ENCODE measurements at regions not wholly inside any gene's neighbourhood (a gene's known extent, or its start where the extent isn't known, plus 50 kb on each side); places are given as distances from the start of the nearest gene placed in this dataset.

DNA sequence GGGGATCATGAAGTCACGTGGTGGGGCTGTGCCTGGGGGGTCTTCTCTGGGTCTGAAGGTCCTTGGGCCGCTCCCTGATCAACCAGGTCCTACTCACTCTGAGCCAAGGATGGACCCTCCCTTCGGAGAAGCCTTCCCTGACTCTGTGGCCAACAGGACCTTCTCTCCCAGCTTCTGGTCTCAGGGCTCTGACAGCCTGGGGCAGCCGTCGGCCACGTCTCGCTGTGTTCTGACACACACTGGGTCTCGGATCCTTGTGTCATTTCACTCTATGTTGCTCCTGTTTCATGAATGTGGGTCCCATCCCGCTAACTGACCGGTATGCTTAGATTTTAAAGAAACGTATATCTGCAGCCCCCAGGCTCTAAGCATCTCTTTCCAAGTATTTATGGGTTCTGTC is 256.1 kb downstream of the ENGASE start:
- no peak for DNase-seq (ENCODE audit: extremely low spot score)
- ChIA-PET CTCF (no interaction called here), POLR2A (no interaction called here)
- TF ChIP-seq FOXM1 (IDR thresholded peaks at IDR 0.05; ENCODE audit: borderline replicate concordance) (no peak), ZNF384 (IDR thresholded peaks at IDR 0.05) (no peak), BHLHE40 (IDR thresholded peaks at IDR 0.05; ENCODE audit: borderline replicate concordance) (no peak), FOXK2 (IDR thresholded peaks at IDR 0.05) (no peak), HDGF (IDR thresholded peaks at IDR 0.05; ENCODE audit: borderline replicate concordance) (no peak), ARNT (IDR thresholded peaks at IDR 0.05) (no peak)

DNA sequence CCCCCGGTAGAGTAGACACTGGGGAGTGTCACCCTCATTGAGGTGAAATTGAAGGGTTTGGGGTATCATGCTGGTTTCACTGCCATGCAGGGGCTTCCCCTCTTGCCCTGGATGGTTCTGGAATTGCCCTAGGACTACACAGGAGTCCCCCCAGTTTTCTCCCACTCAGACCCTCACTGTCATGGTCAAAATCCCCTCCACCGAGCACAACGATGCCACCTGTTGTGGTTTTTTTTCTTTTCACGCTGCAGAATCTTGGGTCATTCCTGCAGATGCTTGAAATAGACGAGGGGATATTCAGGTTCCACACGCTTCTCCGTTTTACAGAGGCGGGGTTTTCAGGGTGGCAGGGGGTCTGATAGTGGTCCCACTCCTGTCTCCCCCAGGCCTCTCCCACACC is 255.6 kb downstream of the ENGASE start:
- no peak for TF ChIP-seq L3MBTL2 (conservative IDR thresholded peaks at IDR 0.05)
- no peak for TF ChIP-seq TARDBP (IDR thresholded peaks at IDR 0.05)
- TF ChIP-seq SP1 (IDR thresholded peaks at IDR 0.05), result no peak
- TF ChIP-seq FOXM1 (IDR thresholded peaks at IDR 0.05; ENCODE audit: borderline replicate concordance), result no peak
- no peak for TF ChIP-seq LEF1 (IDR thresholded peaks at IDR 0.05; ENCODE audit: borderline replicate concordance)
- TF ChIP-seq ARNT (IDR thresholded peaks at IDR 0.05), result no peak
- TF ChIP-seq ZNF384 (IDR thresholded peaks at IDR 0.05), result no peak
- TF ChIP-seq SUZ12 (IDR thresholded peaks at IDR 0.05), result no peak
- no peak for TF ChIP-seq FOXA1 (IDR thresholded peaks at IDR 0.05)
- TF ChIP-seq ELF4 (IDR thresholded peaks at IDR 0.05), result no peak
- no peak for TF ChIP-seq CTBP1 (IDR thresholded peaks at IDR 0.05; ENCODE audit: borderline replicate concordance)
- no peak for TF ChIP-seq BHLHE40 (IDR thresholded peaks at IDR 0.05; ENCODE audit: borderline replicate concordance)
- TF ChIP-seq FOXK2 (IDR thresholded peaks at IDR 0.05), result no peak
- TF ChIP-seq, protein P1, sequence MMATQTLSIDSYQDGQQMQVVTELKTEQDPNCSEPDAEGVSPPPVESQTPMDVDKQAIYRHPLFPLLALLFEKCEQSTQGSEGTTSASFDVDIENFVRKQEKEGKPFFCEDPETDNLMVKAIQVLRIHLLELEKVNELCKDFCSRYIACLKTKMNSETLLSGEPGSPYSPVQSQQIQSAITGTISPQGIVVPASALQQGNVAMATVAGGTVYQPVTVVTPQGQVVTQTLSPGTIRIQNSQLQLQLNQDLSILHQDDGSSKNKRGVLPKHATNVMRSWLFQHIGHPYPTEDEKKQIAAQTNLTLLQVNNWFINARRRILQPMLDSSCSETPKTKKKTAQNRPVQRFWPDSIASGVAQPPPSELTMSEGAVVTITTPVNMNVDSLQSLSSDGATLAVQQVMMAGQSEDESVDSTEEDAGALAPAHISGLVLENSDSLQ (IDR thresholded peaks at IDR 0.05), result no peak
- no peak for TF ChIP-seq HDGF (IDR thresholded peaks at IDR 0.05; ENCODE audit: borderline replicate concordance)
- TF ChIP-seq NFRKB (IDR thresholded peaks at IDR 0.05), result no peak
- CTCF ChIA-PET, result no interaction called here
- POLR2A ChIA-PET, result no interaction called here
- DNase-seq (ENCODE audit: extremely low spot score), result no peak

DNA sequence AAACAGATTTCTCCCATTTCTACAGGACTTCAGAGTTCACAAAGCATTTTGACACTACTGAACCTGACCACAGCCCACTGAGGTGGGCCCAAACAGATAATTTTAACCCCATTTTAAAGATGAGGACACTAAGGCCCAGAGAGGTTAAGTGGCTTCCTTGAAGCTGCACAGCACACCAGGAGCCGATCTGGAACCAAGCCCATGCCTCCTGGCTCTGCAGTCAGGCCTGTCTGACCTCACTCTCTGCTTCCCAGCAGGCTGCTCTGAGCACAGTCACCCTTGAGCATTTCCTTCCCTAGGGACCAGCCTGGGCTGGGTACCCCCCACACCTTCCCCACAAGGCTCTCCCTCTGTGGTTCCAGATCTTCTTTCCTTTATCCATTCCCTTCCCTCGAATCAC is 252.2 kb downstream of the ENGASE start:
- ChIA-PET CTCF (no interaction called here), POLR2A (no interaction called here)
- TF ChIP-seq FOXK2 (IDR thresholded peaks at IDR 0.05) (no peak), BHLHE40 (IDR thresholded peaks at IDR 0.05; ENCODE audit: borderline replicate concordance) (no peak), CTBP1 (IDR thresholded peaks at IDR 0.05; ENCODE audit: borderline replicate concordance) (no peak), NFRKB (IDR thresholded peaks at IDR 0.05) (no peak), SUZ12 (IDR thresholded peaks at IDR 0.05) (no peak), LEF1 (IDR thresholded peaks at IDR 0.05; ENCODE audit: borderline replicate concordance) (no peak), FOXA1 (IDR thresholded peaks at IDR 0.05) (no peak), FOXM1 (IDR thresholded peaks at IDR 0.05; ENCODE audit: borderline replicate concordance) (no peak)
- TF ChIP-seq, protein P1 (IDR thresholded peaks at IDR 0.05), result no peak
- DNase-seq (ENCODE audit: extremely low spot score), result no peak

DNA sequence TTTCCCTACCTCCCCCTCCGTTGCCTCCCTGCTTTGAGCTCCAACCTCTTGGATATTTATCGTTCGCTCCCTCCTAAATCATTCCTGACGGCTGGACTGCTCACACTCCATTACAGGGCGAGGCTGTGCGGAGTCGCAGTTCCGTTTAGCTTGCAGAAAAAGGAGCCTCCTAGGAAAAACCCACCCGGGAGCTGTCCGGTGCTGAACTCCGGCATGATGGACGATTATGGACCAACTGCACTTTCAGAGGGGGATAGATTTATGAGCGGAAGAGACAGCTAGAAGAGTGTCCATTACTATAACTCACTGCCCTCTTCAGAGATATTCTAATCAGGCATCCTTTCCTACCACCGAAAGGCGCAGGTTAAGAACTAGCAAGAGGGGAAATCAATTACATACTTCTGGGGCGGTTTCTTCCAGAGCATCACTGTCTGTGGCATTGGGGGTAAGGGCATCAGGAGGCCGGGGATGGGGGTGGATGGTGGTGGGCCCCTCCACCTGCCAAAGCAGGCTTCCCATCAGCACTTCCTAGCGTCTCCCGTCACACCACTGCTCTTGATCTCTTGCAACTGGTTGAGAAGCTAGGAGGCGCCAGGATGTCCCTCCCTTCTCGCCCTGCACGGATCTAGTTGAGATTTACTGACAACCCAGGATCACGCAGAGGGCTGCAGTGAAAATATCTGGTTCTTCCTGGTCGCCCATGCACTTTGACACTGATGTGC is 251.2 kb downstream of the ENGASE start:
- POLR2A ChIA-PET, result no interaction called here
- CTCF ChIA-PET, result no interaction called here
- TF ChIP-seq, protein P1 (IDR thresholded peaks at IDR 0.05), result no peak; the same call in 1 of the 2 replicates
- peak; percentile 59 for DNase-seq (ENCODE audit: extremely low spot score)

DNA sequence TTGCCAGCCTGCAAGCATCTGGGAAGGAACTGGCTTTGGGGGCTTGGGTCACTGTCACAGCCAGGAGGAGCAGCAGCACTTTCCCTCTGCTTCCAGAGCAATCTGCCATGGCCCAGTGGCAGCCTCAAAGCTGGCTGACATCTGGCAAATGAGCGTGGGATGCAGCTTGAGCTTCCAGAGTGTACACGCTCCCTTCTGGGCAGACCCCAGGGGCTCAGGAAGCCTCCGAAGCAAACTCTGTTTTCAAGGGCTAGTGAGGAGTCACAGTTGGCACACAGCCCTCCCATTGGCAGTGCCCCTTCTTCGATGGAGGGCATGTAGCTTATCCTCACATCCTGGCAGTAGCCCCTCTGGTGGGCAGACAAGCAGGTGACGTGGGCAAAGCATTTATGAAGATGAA is 249.6 kb downstream of the ENGASE start:
- ChIA-PET CTCF (interaction anchor here (1.9 kb wide), 1 partner anchor 68 kb away, joined by 6 read pairs; no protein-coding TSS in a partner anchor), POLR2A (no interaction called here)
- TF ChIP-seq LEF1 (IDR thresholded peaks at IDR 0.05; ENCODE audit: borderline replicate concordance) (no peak), TARDBP (IDR thresholded peaks at IDR 0.05) (no peak), FOXA1 (IDR thresholded peaks at IDR 0.05) (no peak)
- DNase-seq (ENCODE audit: extremely low spot score), result no peak

DNA sequence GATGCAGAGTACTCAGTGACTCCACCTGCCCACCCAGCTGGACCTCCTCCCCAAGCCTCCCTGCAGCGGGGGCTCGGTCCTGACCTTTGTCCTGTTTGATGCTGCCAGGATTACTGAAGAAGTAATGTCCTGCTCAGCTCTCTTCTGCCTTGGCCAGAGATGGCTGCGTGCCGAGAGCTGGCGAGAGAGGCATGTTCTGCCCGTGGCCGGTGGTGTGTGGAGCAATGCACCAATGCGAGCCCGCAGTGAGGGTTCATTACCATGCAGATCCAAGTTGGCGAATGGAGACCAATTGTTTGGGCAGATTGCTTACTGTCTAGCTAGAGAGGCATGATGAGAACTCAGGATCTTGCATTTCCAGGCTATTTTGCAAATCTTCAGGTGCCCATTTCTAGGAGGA is 248.9 kb downstream of the ENGASE start:
- ChIA-PET CTCF (interaction anchor here (0.6 to 1.9 kb wide), 3 partner anchors 69 to 243 kb away, joined by 3 to 6 read pairs (median 4); no protein-coding TSS in a partner anchor), POLR2A (no interaction called here)
- DNase-seq (ENCODE audit: extremely low spot score), result no peak
- TF ChIP-seq L3MBTL2 (conservative IDR thresholded peaks at IDR 0.05) (no peak), FOXK2 (IDR thresholded peaks at IDR 0.05) (no peak), FOXA1 (IDR thresholded peaks at IDR 0.05) (no peak), ARNT (IDR thresholded peaks at IDR 0.05) (no peak), LEF1 (IDR thresholded peaks at IDR 0.05; ENCODE audit: borderline replicate concordance) (no peak), ZNF384 (IDR thresholded peaks at IDR 0.05) (no peak), BHLHE40 (IDR thresholded peaks at IDR 0.05; ENCODE audit: borderline replicate concordance) (no peak), ELF4 (IDR thresholded peaks at IDR 0.05) (no peak), CTBP1 (IDR thresholded peaks at IDR 0.05; ENCODE audit: borderline replicate concordance) (no peak), HDGF (IDR thresholded peaks at IDR 0.05; ENCODE audit: borderline replicate concordance) (no peak), TARDBP (IDR thresholded peaks at IDR 0.05) (no peak), SP1 (IDR thresholded peaks at IDR 0.05) (no peak), NFRKB (IDR thresholded peaks at IDR 0.05) (no peak), FOXM1 (IDR thresholded peaks at IDR 0.05; ENCODE audit: borderline replicate concordance) (no peak), SUZ12 (IDR thresholded peaks at IDR 0.05) (no peak)
- TF ChIP-seq, protein P1 (IDR thresholded peaks at IDR 0.05), result no peak
